H9 (cell line): ENCODE measurements at regions not wholly inside any gene's neighbourhood (a gene's known extent, or its start where the extent isn't known, plus 50 kb on each side); places are given as distances from the start of the nearest gene placed in this dataset.

Experiments used
- DNase-seq: peaks from one replicate; pipeline ENCODE4 v3.0.0-alpha.2; 2017
- H2AFZ ChIP-seq: one replicate; pipeline ENCODE4 v1.6.1; 2013; ENCODE audit warnings: mild to moderate bottlenecking, low read length, control low read depth, moderate library complexity
- H2AK5ac ChIP-seq: 2 replicates; pipeline ENCODE4 v1.6.1; 2013; ENCODE audit warnings: low read length, control low read depth, mixed read lengths; ENCODE audit not compliant: insufficient read length
- H2BK120ac ChIP-seq: one replicate; pipeline ENCODE4 v1.6.1; 2013; ENCODE audit warnings: low read depth, mild to moderate bottlenecking, low read length, control low read depth, inconsistent platforms; ENCODE audit not compliant: poor library complexity, severe bottlenecking
- H2BK12ac ChIP-seq: 2 replicates; pipeline ENCODE4 v1.6.1; 2013; ENCODE audit warnings: low read length, control low read depth, mixed read lengths, low read depth; ENCODE audit not compliant: insufficient read length
- H2BK15ac ChIP-seq: 2 replicates; pipeline ENCODE4 v1.6.1; 2013; ENCODE audit warnings: low read depth, low read length, control low read depth
- H2BK20ac ChIP-seq: one replicate; pipeline ENCODE4 v1.6.1; 2013; ENCODE audit warnings: low read depth, mild to moderate bottlenecking, low read length, control low read depth, inconsistent platforms; ENCODE audit not compliant: poor library complexity, severe bottlenecking
- H2BK5ac ChIP-seq: 2 replicates; pipeline ENCODE4 v1.6.1; 2013; ENCODE audit warnings: low read length, control low read depth, mixed read lengths; ENCODE audit not compliant: insufficient read length
- H3K14ac ChIP-seq: 2 replicates; pipeline ENCODE4 v1.6.1; 2013; ENCODE audit warnings: low read length, control low read depth; ENCODE audit not compliant: insufficient read depth
- H3K18ac ChIP-seq: 2 replicates; pipeline ENCODE4 v1.6.1; 2013; ENCODE audit warnings: low read depth, mild to moderate bottlenecking, mixed read lengths, low read length, control low read depth; ENCODE audit not compliant: insufficient read length
- H3K23ac ChIP-seq: 2 replicates; pipeline ENCODE4 v1.6.1; 2013; ENCODE audit warnings: low read length, control low read depth, mixed read lengths, low read depth; ENCODE audit not compliant: insufficient read length
- H3K23me2 ChIP-seq: 2 replicates; pipeline ENCODE4 v1.6.1; 2013; ENCODE audit warnings: low read depth, mild to moderate bottlenecking, mixed read lengths, low read length, control low read depth; ENCODE audit not compliant: insufficient read length, poor library complexity, severe bottlenecking
- H3K27ac ChIP-seq: 2 replicates; pipeline ENCODE4 v1.5.1; 2013; ENCODE audit warnings: low read length, control low read depth, mixed read lengths, low read depth; ENCODE audit not compliant: insufficient read length
- H3K27me3 ChIP-seq: 2 replicates; pipeline ENCODE4 v1.6.1; 2013; ENCODE audit warnings: low read length, control low read depth, inconsistent platforms; ENCODE audit not compliant: insufficient read depth
- H3K4ac ChIP-seq: 2 replicates; pipeline ENCODE4 v1.6.1; 2013; ENCODE audit warnings: low read depth, mild to moderate bottlenecking, control low read depth, inconsistent platforms, low read length, moderate library complexity
- H3K4me1 ChIP-seq: 2 replicates; pipeline ENCODE4 v1.6.1; 2013; ENCODE audit warnings: low read length, control low read depth, inconsistent platforms; ENCODE audit not compliant: insufficient read depth
- H3K4me2 ChIP-seq: 2 replicates; pipeline ENCODE4 v1.6.1; 2013; ENCODE audit warnings: low read length, control low read depth, mixed read lengths; ENCODE audit not compliant: insufficient read length, insufficient read depth
- H3K56ac ChIP-seq: 2 replicates; pipeline ENCODE4 v1.6.1; 2013; ENCODE audit warnings: low read depth, mild to moderate bottlenecking, mixed read lengths, low read length, control low read depth; ENCODE audit not compliant: insufficient read length
- H3K79me1 ChIP-seq: 2 replicates; pipeline ENCODE4 v1.6.1; 2013; ENCODE audit warnings: low read depth, mild to moderate bottlenecking, moderate library complexity, low read length, control low read depth, inconsistent platforms; ENCODE audit not compliant: insufficient read depth, poor library complexity, severe bottlenecking
- H3K79me2 ChIP-seq: 2 replicates; pipeline ENCODE4 v1.6.1; 2013; ENCODE audit warnings: low read length, control low read depth, inconsistent platforms; ENCODE audit not compliant: insufficient read depth
- H3K9ac ChIP-seq: 2 replicates; pipeline ENCODE4 v1.6.1; 2013; ENCODE audit warnings: low read length, control low read depth, mixed read lengths; ENCODE audit not compliant: insufficient read length; ENCODE audit errors: extremely low read depth
- H3K9me3 ChIP-seq: one replicate; pipeline ENCODE4 v1.6.1; 2013; ENCODE audit warnings: low read depth, low read length, inconsistent platforms; ENCODE audit not compliant: control insufficient read depth
- H3T11ph ChIP-seq: one replicate; pipeline ENCODE4 v1.6.1; 2013; ENCODE audit warnings: mild to moderate bottlenecking, low read length, control low read depth, inconsistent platforms
- H4K20me1 ChIP-seq: one replicate; pipeline ENCODE4 v1.6.1; 2013; ENCODE audit not compliant: control insufficient read depth, insufficient read length, insufficient read depth
- H4K5ac ChIP-seq: 2 replicates; pipeline ENCODE4 v1.6.1; 2013; ENCODE audit warnings: low read depth, mild to moderate bottlenecking, mixed read lengths, low read length, control low read depth; ENCODE audit not compliant: insufficient read length
- H4K8ac ChIP-seq: replicated peaks from 2 replicates; pipeline ENCODE4 v1.6.1; 2013; ENCODE audit warnings: low read length, control low read depth, mixed read lengths, low read depth; ENCODE audit not compliant: insufficient read length
- H4K91ac ChIP-seq: 2 replicates; pipeline ENCODE4 v1.6.1; 2013; ENCODE audit warnings: low read depth, mild to moderate bottlenecking, moderate library complexity, mixed read lengths, low read length, control low read depth; ENCODE audit not compliant: insufficient read length
- H3K27ac Mint-ChIP-seq, 3 experiments: 2 replicates in 2 of 3; 3 replicates in 1 of 3; pipeline ENCODE4 v1.8.0; 2020 to 2021; ENCODE audit warnings: mixed read lengths in 3 of 3, mild to moderate bottlenecking in 1 of 3, moderate library complexity in 1 of 3
- H3K27me3 Mint-ChIP-seq: 2 replicates; pipeline ENCODE4 v1.8.0; 2021; ENCODE audit warnings: low read depth, mild to moderate bottlenecking, moderate library complexity, mixed read lengths
- H3K36me3 Mint-ChIP-seq, 3 experiments: 2 replicates in 2 of 3; 3 replicates in 1 of 3; pipeline ENCODE4 v1.8.0; 2020 to 2021; ENCODE audit warnings: low read depth in 3 of 3, mixed read lengths in 3 of 3; ENCODE audit not compliant: insufficient read depth in 1 of 3
- H3K4me1 Mint-ChIP-seq, 2 experiments: 2 replicates each; pipeline ENCODE4 v1.8.0; 2020; ENCODE audit warnings: mixed read lengths in 2 of 2
- H3K4me3 Mint-ChIP-seq, 2 experiments: 2 replicates in 1 of 2; 3 replicates in 1 of 2; pipeline ENCODE4 v1.8.0; 2020 to 2021; ENCODE audit warnings: mild to moderate bottlenecking in 2 of 2, mixed read lengths in 2 of 2, moderate library complexity in 1 of 2
- H3K9me3 Mint-ChIP-seq, 2 experiments: 2 replicates in 1 of 2; 3 replicates in 1 of 2; pipeline ENCODE4 v1.8.0; 2020; ENCODE audit warnings: mild to moderate bottlenecking in 2 of 2, mixed read lengths in 2 of 2, moderate library complexity in 1 of 2
- CTCF ChIP-seq: fragments of 200-600 bp; sonication (generic); conservative IDR thresholded peaks from 3 replicates; pipeline ENCODE4 v1.8.0; 2021; ENCODE audit warnings: antibody characterized with exemption, mild to moderate bottlenecking
- WGBS: extraction: QIAGEN DNeasy Blood & Tissue Kit; methylation state at CpG from one replicate; pipeline ENCODE4 v1.1.7; 2013; ENCODE audit warnings: missing lambda C conversion rate, low lambda C conversion rate, mixed read lengths; ENCODE audit not compliant: insufficient read length; ENCODE audit errors: extremely low coverage; 5-methylcytosine and 5-hydroxymethylcytosine counted together

- Mint-ChIP-seq H3K4me3 (no peak overlapping the region), H3K9me3 (no peaks in the 10 kb centered on the region), H3K27ac (0 out of 7 replicates have a peak overlapping the region, but pooled peaks of 1 of the 3 experiments have one; percentile 34), H3K36me3 (no peaks in the 10 kb centered on the region), H3K27me3 (no peaks in the 10 kb centered on the region; the same call in 1 of the 2 replicates), H3K4me1 (peaks cover 13 to 15% of the 10 kb centered on the region in 2 experiments)
- Histone ChIP-seq H3K79me2 (no peaks in the 10 kb centered on the region), H2BK20ac (no peak overlapping the region), H3K9me3 (no peaks in the 10 kb centered on the region), H3K27ac (no peak overlapping the region), H2AFZ (no peak overlapping the region), H4K8ac (no peak overlapping the region), H3K23ac (no peak overlapping the region), H4K91ac (no peak overlapping the region), H3K27me3 (no peaks in the 10 kb centered on the region), H3K56ac (no peak overlapping the region), H3K14ac (no peak overlapping the region; the same call in 1 of the 2 replicates), H2BK120ac (no peak overlapping the region), H3T11ph (no peak overlapping the region), H2BK12ac (no peak overlapping the region), H2BK15ac (no peak overlapping the region), H3K9ac (no peak overlapping the region), H2AK5ac (no peak overlapping the region), H3K4me2 (no peak overlapping the region), H3K79me1 (no peaks in the 10 kb centered on the region), H3K18ac (no peak overlapping the region), H2BK5ac (no peak overlapping the region), H3K4me1 (no peaks in the 10 kb centered on the region), H4K5ac (no peak overlapping the region), H3K23me2 (no peaks in the 10 kb centered on the region), H3K4ac (no peak overlapping the region), H4K20me1 (no peaks in the 10 kb centered on the region)
- TF ChIP-seq CTCF = no peak
- no CpG with 5 or more reads among the region's 19 CpGs for WGBS
- DNase-seq = no peak
Observed at GRCh38 chr22:48089601-48090331, 1327.3 kb downstream of the TBC1D22A start.
